SK-N-SH (cell line): ENCODE measurements at regions not wholly inside any gene's neighbourhood (a gene's known extent, or its start where the extent isn't known, plus 50 kb on each side); places are given as distances from the start of the nearest gene placed in this dataset.

Experiments used
- CTCF ChIA-PET: fragments of 300-600, 350-600 bp; formaldehyde crosslinking; extraction: SDS; loops from one replicate; lab custom pipeline; 2021; lab: Yijun Ruan, JAX
- POLR2A ChIA-PET: fragments of 350-600 bp; sonication (Branson Sonifier 250); formaldehyde crosslinking; extraction: SDS; loops from one replicate; lab custom pipeline; 2020; ENCODE audit warnings: antibody characterized with exemption, inconsistent platforms; lab: Yijun Ruan, JAX
- DNase-seq: peaks from one replicate; pipeline ENCODE4 v3.0.0; 2012
- H2AFZ ChIP-seq: fragments of 200-600 bp; sonication (generic); 2 replicates; pipeline ENCODE4 v1.8.1; 2016; ENCODE audit warnings: antibody characterized with exemption, mild to moderate bottlenecking, low read depth
- H3F3A ChIP-seq: fragments of 200-600 bp; sonication (generic); replicated peaks from 2 replicates; pipeline ENCODE3; 2016; ENCODE audit warnings: antibody characterized with exemption, mild to moderate bottlenecking; ENCODE audit not compliant: insufficient read depth
- H3K27ac ChIP-seq, 2 experiments: fragments of 200-500 bp in 1 of 2; fragments of 200-600 bp in 1 of 2; sonication (Bioruptor generic) in 1 of 2; sonication (generic), shearing (Covaris generic) in 1 of 2; 2 replicates each; pipeline versions ENCODE4 v1.5.1 to v1.6.1; 2014 to 2016; ENCODE audit warnings: low read depth in 2 of 2, inconsistent platforms in 1 of 2, low read length in 1 of 2, mild to moderate bottlenecking in 1 of 2, mixed read lengths in 1 of 2
- H3K27me3 ChIP-seq: fragments of 200-600 bp; sonication (generic), shearing (Covaris generic); 2 replicates; pipeline ENCODE4 v1.6.1; 2016; ENCODE audit warnings: mixed run types; ENCODE audit not compliant: insufficient read depth
- H3K36me3 ChIP-seq, 2 experiments: fragments of 200-500 bp in 1 of 2; fragments of 200-600 bp in 1 of 2; sonication (Bioruptor generic) in 1 of 2; sonication (generic) in 1 of 2; replicated peaks in 1 of 2; 2 replicates each; pipeline versions ENCODE3 to v1.5.1; 2014 to 2016; ENCODE audit warnings: low read length in 1 of 2, mild to moderate bottlenecking in 1 of 2; ENCODE audit not compliant: insufficient read depth in 2 of 2, control insufficient read depth in 1 of 2
- H3K4me1 ChIP-seq, 2 experiments: fragments of 200-500 bp in 1 of 2; fragments of 200-600 bp in 1 of 2; sonication (Bioruptor generic) in 1 of 2; sonication (generic), shearing (Covaris generic) in 1 of 2; 2 replicates each; pipeline versions ENCODE4 v1.5.1 to v1.6.1; 2014 to 2016; ENCODE audit warnings: low read depth in 1 of 2, low read length in 1 of 2, mixed run types in 1 of 2; ENCODE audit not compliant: insufficient read depth in 2 of 2, control insufficient read depth in 1 of 2
- H3K4me2 ChIP-seq: fragments of 200-600 bp; sonication (generic), shearing (Covaris generic); 2 replicates; pipeline ENCODE4 v1.6.1; 2017; ENCODE audit warnings: mixed run types
- H3K4me3 ChIP-seq, 2 experiments: fragments of 200-500 bp in 1 of 2; fragments of 200-600 bp in 1 of 2; sonication (Bioruptor generic) in 1 of 2; sonication (generic), shearing (Covaris generic) in 1 of 2; 2 replicates each; pipeline versions ENCODE4 v1.5.1 to v1.8.1; 2014 to 2016; ENCODE audit warnings: low read depth in 2 of 2, inconsistent platforms in 1 of 2, low read length in 1 of 2, mild to moderate bottlenecking in 1 of 2, mixed read lengths in 1 of 2, moderate library complexity in 1 of 2
- H3K79me2 ChIP-seq: fragments of 200-600 bp; sonication (generic); 2 replicates; pipeline ENCODE4 v1.8.1; 2017; ENCODE audit warnings: mild to moderate bottlenecking; ENCODE audit not compliant: insufficient read depth
- H3K9ac ChIP-seq: fragments of 200-600 bp; sonication (generic); 2 replicates; pipeline ENCODE4 v1.6.1; 2017; ENCODE audit warnings: mixed run types
- H3K9me2 ChIP-seq: fragments of 200-600 bp; sonication (generic); 2 replicates; pipeline ENCODE4 v1.6.1; 2017; ENCODE audit warnings: mixed run types
- H3K9me3 ChIP-seq: fragments of 200-600 bp; sonication (generic); 2 replicates; pipeline ENCODE4 v1.6.1; 2017; ENCODE audit warnings: mixed run types, mild to moderate bottlenecking, moderate library complexity
- H4K20me1 ChIP-seq: fragments of 200-600 bp; sonication (generic); 2 replicates; pipeline ENCODE4 v1.6.1; 2017; ENCODE audit warnings: mild to moderate bottlenecking, mixed run types; ENCODE audit not compliant: insufficient read depth
- CHD2 ChIP-seq: fragments of 150-350 bp; IDR thresholded peaks from 2 replicates; pipeline ENCODE4 v1.6.1; 2018; ENCODE audit warnings: low read length; ENCODE audit not compliant: partially characterized antibody
- CTCF ChIP-seq: fragments of 200-600 bp; sonication (generic); IDR thresholded peaks from 2 replicates; pipeline ENCODE4 v1.6.1; 2017; ENCODE audit warnings: antibody characterized with exemption, mild to moderate bottlenecking, moderate library complexity
- ELF1 ChIP-seq: IDR thresholded peaks from 2 replicates; pipeline ENCODE4 v1.4.0; 2012
- EZH2phosphoT487 ChIP-seq: fragments of 200-600 bp; sonication (generic); IDR thresholded peaks from 2 replicates; pipeline ENCODE4 v1.6.1; 2017; ENCODE audit warnings: low read depth, mixed run types, mild to moderate bottlenecking, antibody characterized with exemption, moderate library complexity, borderline replicate concordance
- FOXJ3 ChIP-seq: sonication (generic); formaldehyde crosslinking; IDR thresholded peaks from 2 replicates; pipeline ENCODE4 v1.5.1; 2020; ENCODE audit warnings: mild to moderate bottlenecking, missing genetic modification reagents
- GABPA ChIP-seq: IDR thresholded peaks from 2 replicates; pipeline ENCODE4 v1.4.0; 2012; ENCODE audit warnings: low read depth, mild to moderate bottlenecking
- MXI1 ChIP-seq: IDR thresholded peaks from 2 replicates; pipeline ENCODE4 v1.6.1; 2012; ENCODE audit warnings: mild to moderate bottlenecking, low read depth, low read length, improper control_type of control experiment
- RAD21 ChIP-seq: IDR thresholded peaks from 2 replicates; pipeline ENCODE4 v1.6.1; 2012; ENCODE audit warnings: mild to moderate bottlenecking, low read length
- RCOR1 ChIP-seq: fragments of 150-350 bp; IDR thresholded peaks from 2 replicates; pipeline ENCODE4 v1.6.1; 2017; ENCODE audit warnings: antibody characterized with exemption, low read length
- RFX5 ChIP-seq: IDR thresholded peaks from 2 replicates; pipeline ENCODE4 v1.6.1; 2012; ENCODE audit warnings: mild to moderate bottlenecking, improper control_type of control experiment, low read length
- RXRA ChIP-seq: IDR thresholded peaks from 2 replicates; pipeline ENCODE4 v1.4.0; 2012; ENCODE audit warnings: low read depth, mild to moderate bottlenecking, borderline replicate concordance
- SIN3A ChIP-seq: IDR thresholded peaks from 2 replicates; pipeline ENCODE4 v1.6.1; 2012; ENCODE audit warnings: low read depth, mild to moderate bottlenecking, low read length, moderate library complexity, borderline replicate concordance
- SMC3 ChIP-seq: IDR thresholded peaks from 2 replicates; pipeline ENCODE4 v1.6.1; 2012; ENCODE audit warnings: low read depth, low read length, improper control_type of control experiment
- TCF12 ChIP-seq: IDR thresholded peaks from 2 replicates; pipeline ENCODE4 v1.4.0; 2012
- USF2 ChIP-seq: fragments of 150-350 bp; IDR thresholded peaks from 2 replicates; pipeline ENCODE4 v1.6.1; 2017; ENCODE audit warnings: antibody characterized with exemption, low read length, low read depth, borderline replicate concordance
- WGBS: methylation state at CpG from one replicate; pipeline ENCODE4 v1.1.6; 2017; ENCODE audit warnings: low lambda C conversion rate; 5-methylcytosine and 5-hydroxymethylcytosine counted together
- TF ChIP-seq, protein P1 (sequence below): IDR thresholded peaks from 2 replicates; pipeline ENCODE4 v1.4.0; 2012; ENCODE audit warnings: low read depth, borderline replicate concordance
- TF ChIP-seq, protein P2 (sequence below): fragments of 150-350 bp; IDR thresholded peaks from 2 replicates; pipeline ENCODE4 v1.6.1; 2016; ENCODE audit warnings: mild to moderate bottlenecking, low read depth, low read length

- POLR2A ChIA-PET: no interaction called here
- WGBS: 60% methylated on average over 4 of the region's 4 CpGs
Observed at GRCh38 chr3:73164622-73165021, 103.2 kb downstream of the EBLN2 start.

DNA sequence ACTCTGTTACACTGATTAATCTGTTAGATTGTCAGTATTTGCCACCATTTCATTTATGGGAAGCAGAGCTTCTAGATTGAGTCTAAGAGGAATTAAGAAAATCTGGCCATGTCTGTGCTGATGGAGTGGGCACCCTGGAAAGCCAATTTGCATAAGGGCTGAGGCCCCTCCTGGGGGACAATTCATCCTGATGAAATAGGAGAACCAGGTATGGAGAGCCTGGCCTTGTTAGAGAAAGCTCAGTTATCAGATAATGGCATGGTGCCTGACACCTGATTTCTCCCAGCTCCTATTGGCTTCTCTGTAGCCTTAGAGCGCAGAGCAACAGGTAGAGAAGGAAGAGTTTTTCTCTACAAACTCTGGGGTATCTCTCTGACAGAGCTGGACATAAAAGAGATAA lies 114.2 kb downstream of the EBLN2 start:
- ChIA-PET POLR2A (no interaction called here), CTCF (interaction anchor here (0.7 to 1.0 kb wide), 3 partner anchors 16 to 327 kb away, joined by 3 to 4 read pairs (median 4); no protein-coding TSS in a partner anchor)
- no peak overlapping the region for H3K4me3 ChIP-seq
- no peaks in the 10 kb centered on the region for H3K36me3 ChIP-seq
- H3K4me1 ChIP-seq: no peaks in the 10 kb centered on the region; a peak in 1 of 4 replicates
- no peaks in the 10 kb centered on the region for H3K9me2 ChIP-seq
- no peaks in the 10 kb centered on the region for H3F3A ChIP-seq
- H3K27ac ChIP-seq: no peak overlapping the region
- no peaks in the 10 kb centered on the region for H4K20me1 ChIP-seq
- no peak overlapping the region for H2AFZ ChIP-seq
- no peaks in the 10 kb centered on the region for H3K79me2 ChIP-seq
- H3K9me3 ChIP-seq: no peaks in the 10 kb centered on the region
- no peak for DNase-seq
- no peak overlapping the region for H3K4me2 ChIP-seq
- WGBS: 69% methylated on average over 1 of the region's 1 CpG
- no peak overlapping the region for H3K9ac ChIP-seq
- H3K27me3 ChIP-seq: no peaks in the 10 kb centered on the region; the same call in 1 of the 2 replicates
- no peak for TF ChIP-seq CHD2
- TF ChIP-seq, protein P1, sequence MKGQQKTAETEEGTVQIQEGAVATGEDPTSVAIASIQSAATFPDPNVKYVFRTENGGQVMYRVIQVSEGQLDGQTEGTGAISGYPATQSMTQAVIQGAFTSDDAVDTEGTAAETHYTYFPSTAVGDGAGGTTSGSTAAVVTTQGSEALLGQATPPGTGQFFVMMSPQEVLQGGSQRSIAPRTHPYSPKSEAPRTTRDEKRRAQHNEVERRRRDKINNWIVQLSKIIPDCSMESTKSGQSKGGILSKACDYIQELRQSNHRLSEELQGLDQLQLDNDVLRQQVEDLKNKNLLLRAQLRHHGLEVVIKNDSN: no peak
- TF ChIP-seq, protein P2, sequence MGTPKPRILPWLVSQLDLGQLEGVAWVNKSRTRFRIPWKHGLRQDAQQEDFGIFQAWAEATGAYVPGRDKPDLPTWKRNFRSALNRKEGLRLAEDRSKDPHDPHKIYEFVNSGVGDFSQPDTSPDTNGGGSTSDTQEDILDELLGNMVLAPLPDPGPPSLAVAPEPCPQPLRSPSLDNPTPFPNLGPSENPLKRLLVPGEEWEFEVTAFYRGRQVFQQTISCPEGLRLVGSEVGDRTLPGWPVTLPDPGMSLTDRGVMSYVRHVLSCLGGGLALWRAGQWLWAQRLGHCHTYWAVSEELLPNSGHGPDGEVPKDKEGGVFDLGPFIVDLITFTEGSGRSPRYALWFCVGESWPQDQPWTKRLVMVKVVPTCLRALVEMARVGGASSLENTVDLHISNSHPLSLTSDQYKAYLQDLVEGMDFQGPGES: no peak
- no peak for TF ChIP-seq TCF12
- no peak for TF ChIP-seq FOXJ3
- TF ChIP-seq GABPA: no peak
- no peak for TF ChIP-seq RFX5
- no peak for TF ChIP-seq CTCF
- TF ChIP-seq SIN3A: no peak

More at GRCh38 chr3:73164622-73165021, 103.2 kb downstream of the EBLN2 start:
- no peaks in the 10 kb centered on the region for H3K36me3 ChIP-seq
- no peaks in the 10 kb centered on the region for H3K79me2 ChIP-seq
- H2AFZ ChIP-seq: no peak overlapping the region
- H4K20me1 ChIP-seq: no peaks in the 10 kb centered on the region
- H3F3A ChIP-seq: no peaks in the 10 kb centered on the region
- no peak for DNase-seq
- CTCF ChIA-PET: no interaction called here
- H3K4me1 ChIP-seq: no peaks in the 10 kb centered on the region
- no peak overlapping the region for H3K27ac ChIP-seq
- no peak overlapping the region for H3K4me3 ChIP-seq
- H3K9me3 ChIP-seq: no peaks in the 10 kb centered on the region
- H3K9me2 ChIP-seq: no peaks in the 10 kb centered on the region
- no peak overlapping the region for H3K4me2 ChIP-seq
- no peak overlapping the region for H3K9ac ChIP-seq
- TF ChIP-seq MXI1 (no peak), TCF12 (no peak), RAD21 (no peak), GABPA (no peak), RCOR1 (no peak), USF2 (no peak), ELF1 (no peak), EZH2phosphoT487 (no peak), CTCF (no peak), RXRA (no peak), SMC3 (no peak), CHD2 (no peak)
- TF ChIP-seq, protein P1: no peak
- H3K27me3 ChIP-seq: peaks cover 5% of the 10 kb centered on the region; the same call in 1 of the 2 replicates
